Body of pancreas (tissue), 4 donors: ENCODE measurements at regions not wholly inside any gene's neighbourhood (a gene's known extent, or its start where the extent isn't known, plus 50 kb on each side); places are given as distances from the start of the nearest gene placed in this dataset.

ENCODE experiments used
- ATAC-seq: fragments of 150-250 bp; one replicate; pipeline ENCODE4 v1.9.1; 2016
- DNase-seq, 4 donors: peaks; one replicate each; pipeline ENCODE4 v3.0.0-alpha.2; 2019
- H3K27ac ChIP-seq, 4 donors: fragments of 200-600 bp; sonication (generic); 1 replicate in 3 of 4; 2 replicates in 1 of 4; pipeline versions ENCODE4 v1.5.1 to v1.6.1; 2016 to 2019; ENCODE audit warnings: mild to moderate bottlenecking in 1 of 4, mixed read lengths in 1 of 4, moderate library complexity in 1 of 4
- H3K27me3 ChIP-seq, 2 donors: fragments of 200-600 bp; sonication (generic); one replicate each; pipeline ENCODE4 v1.6.0; 2016; ENCODE audit warnings: mild to moderate bottlenecking in 1 of 2
- H3K36me3 ChIP-seq, 2 donors: fragments of 200-600 bp; sonication (generic); replicated peaks in 1 of 2; 2 replicates each; pipeline ENCODE4 v1.5.1; 2016; ENCODE audit warnings: low read depth in 2 of 2; ENCODE audit not compliant: insufficient read depth in 1 of 2
- H3K4me1 ChIP-seq: fragments of 200-600 bp; sonication (generic); one replicate; pipeline ENCODE4 v1.6.0; 2016
- H3K4me3 ChIP-seq, 2 donors: fragments of 200-600 bp; sonication (generic); 1 replicate in 1 of 2; 2 replicates in 1 of 2; pipeline ENCODE4 v1.5.1; 2016 to 2019
- H3K9me3 ChIP-seq, 3 donors: fragments of 200-600 bp; sonication (generic); 1 replicate in 2 of 3; 2 replicates in 1 of 3; pipeline ENCODE4 v1.5.1; 2016
- POLR2A ChIP-seq, 3 donors: fragments of 450-650 bp; IDR thresholded peaks; one replicate each; pipeline ENCODE4 v1.6.1; 2016; ENCODE audit warnings: antibody characterized with exemption in 3 of 3, mild to moderate bottlenecking in 2 of 3
- WGBS, 2 donors: methylation state at CpG; one replicate each; pipeline ENCODE4 v1.1.5; 2017; 5-methylcytosine and 5-hydroxymethylcytosine counted together
- intact Hi-C: fragments of 100-400 bp; cut with DNase I; formaldehyde crosslinking; loops from one replicate; pipeline ENCODE4 v1.15.1; 2023
- TF ChIP-seq, protein P1 (sequence below), 7 experiments: fragments of 450-650 bp in 4 of 7; fragments of 200-600 bp in 3 of 7; sonication (generic) in 3 of 7; IDR thresholded peaks; one replicate each; pipeline ENCODE4 v1.5.1; 2016 to 2019; ENCODE audit warnings: antibody characterized with exemption in 7 of 7

DNA sequence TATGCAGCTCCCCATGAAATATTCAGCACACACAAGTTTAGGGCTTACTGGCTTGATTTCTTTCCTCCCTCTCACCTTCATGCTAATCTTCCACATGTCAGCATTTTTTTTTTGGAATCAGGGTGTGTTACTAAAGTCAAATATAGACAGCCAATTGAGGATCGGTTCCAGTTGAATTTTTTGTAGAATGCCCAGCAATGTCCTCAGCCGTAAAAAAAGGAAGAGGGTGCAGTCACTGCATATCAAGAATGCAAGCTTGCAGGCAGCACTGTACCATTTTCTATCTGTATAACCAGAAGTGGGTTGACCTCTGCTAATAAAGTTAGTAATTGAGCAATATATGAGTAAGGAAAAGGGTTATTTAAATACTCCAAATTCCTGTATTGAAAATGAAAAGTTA is 51.4 kb upstream of the CHMP2B start:
- H3K4me3 ChIP-seq = no peak overlapping the region
- no peaks in the 10 kb centered on the region for H3K4me1 ChIP-seq
- no peaks in the 10 kb centered on the region for H3K9me3 ChIP-seq
- intact Hi-C loops = no loop called here
- H3K27ac ChIP-seq = no peak overlapping the region
- 82 to 88% methylated on average over 2 of the region's 2 CpGs for WGBS, 2 donors
- ATAC-seq (no peak), DNase-seq (no peak)
- TF ChIP-seq POLR2A (IDR thresholded peaks at IDR 0.05) = no peak
- TF ChIP-seq, protein P1, sequence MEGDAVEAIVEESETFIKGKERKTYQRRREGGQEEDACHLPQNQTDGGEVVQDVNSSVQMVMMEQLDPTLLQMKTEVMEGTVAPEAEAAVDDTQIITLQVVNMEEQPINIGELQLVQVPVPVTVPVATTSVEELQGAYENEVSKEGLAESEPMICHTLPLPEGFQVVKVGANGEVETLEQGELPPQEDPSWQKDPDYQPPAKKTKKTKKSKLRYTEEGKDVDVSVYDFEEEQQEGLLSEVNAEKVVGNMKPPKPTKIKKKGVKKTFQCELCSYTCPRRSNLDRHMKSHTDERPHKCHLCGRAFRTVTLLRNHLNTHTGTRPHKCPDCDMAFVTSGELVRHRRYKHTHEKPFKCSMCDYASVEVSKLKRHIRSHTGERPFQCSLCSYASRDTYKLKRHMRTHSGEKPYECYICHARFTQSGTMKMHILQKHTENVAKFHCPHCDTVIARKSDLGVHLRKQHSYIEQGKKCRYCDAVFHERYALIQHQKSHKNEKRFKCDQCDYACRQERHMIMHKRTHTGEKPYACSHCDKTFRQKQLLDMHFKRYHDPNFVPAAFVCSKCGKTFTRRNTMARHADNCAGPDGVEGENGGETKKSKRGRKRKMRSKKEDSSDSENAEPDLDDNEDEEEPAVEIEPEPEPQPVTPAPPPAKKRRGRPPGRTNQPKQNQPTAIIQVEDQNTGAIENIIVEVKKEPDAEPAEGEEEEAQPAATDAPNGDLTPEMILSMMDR (IDR thresholded peaks at IDR 0.05) = no peak
- no peaks in the 10 kb centered on the region for H3K27me3 ChIP-seq
- no peaks in the 10 kb centered on the region for H3K36me3 ChIP-seq

DNA sequence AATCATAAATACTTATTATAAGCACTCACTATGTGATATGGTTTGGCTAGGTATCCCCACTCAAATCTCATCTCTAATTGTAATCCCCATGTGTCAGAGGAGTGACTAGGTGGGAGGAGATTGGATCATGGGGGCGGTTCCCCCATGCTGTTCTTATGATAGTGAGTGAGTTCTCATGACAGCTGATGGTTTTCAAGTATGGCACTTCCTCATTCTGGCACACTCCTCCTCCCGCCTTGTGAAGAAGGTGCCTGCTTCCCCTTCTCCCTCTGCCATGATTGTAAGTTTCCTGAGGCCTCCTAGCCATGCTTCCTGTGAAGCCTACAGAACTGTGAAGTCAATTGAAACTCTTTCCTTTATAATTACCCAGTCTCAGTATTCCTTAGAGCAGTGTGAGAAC is 53.3 kb upstream of the CHMP2B start:
- intact Hi-C loops = no loop called here
- Histone ChIP-seq H3K27me3 (no peaks in the 10 kb centered on the region), H3K27ac (no peak overlapping the region), H3K36me3 (no peaks in the 10 kb centered on the region), H3K9me3 (no peaks in the 10 kb centered on the region), H3K4me3 (no peak overlapping the region), H3K4me1 (no peaks in the 10 kb centered on the region)
- TF ChIP-seq POLR2A (IDR thresholded peaks at IDR 0.05) = no peak
- TF ChIP-seq, protein P1 (IDR thresholded peaks at IDR 0.05) = no peak
- no peak for DNase-seq
- WGBS, 2 donors = 85 to 91% methylated on average over 2 of the region's 2 CpGs
- ATAC-seq = no peak

DNA sequence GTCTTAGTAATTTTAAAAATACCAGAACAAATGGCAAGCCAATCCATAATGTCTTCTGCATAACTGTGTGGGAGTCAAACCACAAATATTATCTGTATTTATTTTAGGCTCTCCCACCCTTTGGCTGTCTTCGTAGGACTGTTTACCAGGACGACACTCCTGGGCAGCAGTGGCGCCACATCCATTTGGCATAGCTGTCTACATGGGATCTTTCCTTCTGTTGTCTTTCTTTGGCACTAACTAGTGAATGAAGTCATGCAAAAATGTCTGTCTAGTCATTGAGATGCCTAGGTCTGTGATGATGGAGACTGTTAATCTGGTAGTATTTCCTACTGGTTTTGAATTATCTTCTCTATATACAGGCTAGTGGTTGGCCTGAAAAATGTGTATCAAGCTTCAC is 54.0 kb upstream of the CHMP2B start:
- Histone ChIP-seq H3K9me3 (no peaks in the 10 kb centered on the region), H3K27ac (no peak overlapping the region), H3K4me1 (no peaks in the 10 kb centered on the region), H3K36me3 (no peaks in the 10 kb centered on the region), H3K27me3 (no peaks in the 10 kb centered on the region), H3K4me3 (no peak overlapping the region)
- DNase-seq (no peak), ATAC-seq (no peak)
- intact Hi-C loops = no loop called here
- WGBS, 2 donors = 84 to 97% methylated on average over 3 of the region's 3 CpGs
- TF ChIP-seq, protein P1 (IDR thresholded peaks at IDR 0.05) = no peak
- TF ChIP-seq POLR2A (IDR thresholded peaks at IDR 0.05) = no peak

- H3K4me1 ChIP-seq = no peaks in the 10 kb centered on the region
- ATAC-seq (peak; percentile 70), DNase-seq (peak; percentile 40 to 56 (median 42))
- no peak overlapping the region for H3K4me3 ChIP-seq
- TF ChIP-seq POLR2A (IDR thresholded peaks at IDR 0.05) = no peak
- TF ChIP-seq, protein P1 (IDR thresholded peaks at IDR 0.05) = peak; percentile 19 to 66 (median 51)
- intact Hi-C loops = loop anchor here (10.0 kb wide), 1 partner anchor 393 kb away; no protein-coding TSS in a partner anchor
- H3K36me3 ChIP-seq = no peaks in the 10 kb centered on the region
- H3K9me3 ChIP-seq = no peaks in the 10 kb centered on the region
- no peaks in the 10 kb centered on the region for H3K27me3 ChIP-seq
- no peak overlapping the region for H3K27ac ChIP-seq
- WGBS, 2 donors = 26 to 31% methylated on average over 11 of the region's 11 CpGs
These were observed 59.3 kb upstream of the CHMP2B start for GRCh38 chr3:87167628-87168456.

DNA sequence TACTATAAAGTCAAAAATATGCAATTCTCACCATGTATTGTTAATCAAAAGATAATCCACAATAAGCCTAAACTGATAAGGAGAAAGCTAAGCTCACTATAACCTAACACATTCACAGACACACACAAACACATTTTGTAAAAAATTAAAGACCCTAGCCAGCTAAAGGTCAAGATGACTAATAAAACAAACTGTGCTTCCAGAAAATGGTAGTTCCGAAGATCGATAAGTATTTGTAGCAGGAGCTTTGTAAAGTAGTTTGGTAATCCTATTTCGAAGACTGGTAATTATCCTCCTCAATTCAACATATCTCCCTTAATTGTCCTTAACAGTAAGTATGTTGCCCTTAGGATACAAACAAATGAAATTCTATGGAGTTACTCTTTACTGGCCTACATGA is 62.9 kb upstream of the CHMP2B start:
- H3K4me3 ChIP-seq = no peak overlapping the region
- no peak overlapping the region for H3K27ac ChIP-seq
- ATAC-seq = no peak
- H3K4me1 ChIP-seq = no peaks in the 10 kb centered on the region
- 84 to 90% methylated on average over 3 of the region's 3 CpGs for WGBS, 2 donors
- H3K27me3 ChIP-seq = no peaks in the 10 kb centered on the region
- no peaks in the 10 kb centered on the region for H3K9me3 ChIP-seq
- no peaks in the 10 kb centered on the region for H3K36me3 ChIP-seq
- TF ChIP-seq, protein P1 (IDR thresholded peaks at IDR 0.05) = no peak
- no peak for TF ChIP-seq POLR2A (IDR thresholded peaks at IDR 0.05)
- intact Hi-C loops = loop anchor here (10.0 kb wide), 1 partner anchor 389 kb away; no protein-coding TSS in a partner anchor
- no peak for DNase-seq
